Caco-2 (cell line): ENCODE measurements at regions not wholly inside any gene's neighbourhood (a gene's known extent, or its start where the extent isn't known, plus 50 kb on each side); places are given as distances from the start of the nearest gene placed in this dataset.

Experiments
- BruUV-seq: library from RNA; stranded (reverse); fragments of 400-500 nt; replicated peaks from 2 replicates; lab custom pipeline; 2021; lab: Mats Ljungman, UMichigan
- CTCF ChIA-PET: fragments of 300-600 bp; sonication (Branson Sonifier 250); formaldehyde crosslinking; loops from one replicate; lab custom pipeline; 2022; ENCODE audit warnings: antibody characterized with exemption; lab: Charles Lee
- POLR2A ChIA-PET: fragments of 300-600 bp; sonication (Branson Sonifier 250); formaldehyde crosslinking; loops from one replicate; lab custom pipeline; 2022; ENCODE audit warnings: antibody characterized with exemption; lab: Charles Lee
- DNase-seq, 2 experiments: peaks; one replicate each; pipeline versions ENCODE4 v3.0.0 to v3.0.0-alpha.2; 2020 to 2022
- H3K27me3 ChIP-seq: replicated peaks from 2 replicates; pipeline ENCODE4 v1.6.0; 2011; ENCODE audit warnings: low read length; ENCODE audit not compliant: control insufficient read depth, insufficient read depth
- H3K36me3 ChIP-seq: 2 replicates; pipeline ENCODE4 v1.5.1; 2011; ENCODE audit warnings: low read length; ENCODE audit not compliant: control insufficient read depth, insufficient read depth
- H3K4me1 ChIP-seq: fragments of 250-450 bp; sonication (Bioruptor Pico); 2 replicates; pipeline ENCODE4 v1.5.1; 2020; ENCODE audit warnings: mild to moderate bottlenecking
- H3K4me3 ChIP-seq: 2 replicates; pipeline ENCODE4 v1.5.1; 2011; ENCODE audit warnings: low read depth, mild to moderate bottlenecking, control low read depth, low read length
- H3K9me3 ChIP-seq: fragments of 250-450 bp; sonication (Bioruptor Pico); 2 replicates; pipeline ENCODE4 v1.5.1; 2020; ENCODE audit warnings: mild to moderate bottlenecking, moderate library complexity
- H3K27ac Mint-ChIP-seq: one replicate; pipeline ENCODE4 v1.8.0; 2022; ENCODE audit warnings: mixed read lengths; ENCODE audit not compliant: unreplicated experiment
- H3K27me3 Mint-ChIP-seq: one replicate; pipeline ENCODE4 v1.8.0; 2022; ENCODE audit warnings: mixed read lengths; ENCODE audit not compliant: insufficient read depth, unreplicated experiment
- H3K36me3 Mint-ChIP-seq: one replicate; pipeline ENCODE4 v1.8.0; 2022; ENCODE audit warnings: mild to moderate bottlenecking, mixed read lengths; ENCODE audit not compliant: insufficient read depth, unreplicated experiment
- H3K4me1 Mint-ChIP-seq: one replicate; pipeline ENCODE4 v1.8.0; 2022; ENCODE audit warnings: low read depth, mixed read lengths; ENCODE audit not compliant: unreplicated experiment
- H3K4me3 Mint-ChIP-seq: one replicate; pipeline ENCODE4 v1.8.0; 2022; ENCODE audit warnings: mild to moderate bottlenecking, moderate library complexity, mixed read lengths; ENCODE audit not compliant: unreplicated experiment
- H3K9me3 Mint-ChIP-seq: one replicate; pipeline ENCODE4 v1.8.0; 2022; ENCODE audit warnings: mixed read lengths; ENCODE audit not compliant: unreplicated experiment
- intact Hi-C: fragments of 100-400 bp; cut with micrococcal nuclease; formaldehyde crosslinking; loops from one replicate; pipeline ENCODE4 v1.10.0; 2022; ENCODE audit not compliant: unreplicated experiment
- TF ChIP-seq, protein P1 (sequence below), 2 experiments: fragments of 200-600 bp in 1 of 2; IDR thresholded peaks; 1 replicate in 1 of 2; 2 replicates in 1 of 2; pipeline versions ENCODE4 v1.5.1 to v1.8.0; 2011 to 2022; ENCODE audit warnings: antibody characterized with exemption in 1 of 2, control low read depth in 1 of 2, inconsistent platforms in 1 of 2, low read depth in 1 of 2, low read length in 1 of 2, mild to moderate bottlenecking in 1 of 2, moderate library complexity in 1 of 2; ENCODE audit not compliant: insufficient read depth in 1 of 2, severe bottlenecking in 1 of 2, unreplicated experiment in 1 of 2

GRCh38 chrX:40316502-40316901, 218.7 kb upstream of the BCOR start:
- Histone ChIP-seq H3K9me3 (no peaks in the 10 kb centered on the region), H3K4me1 (no peaks in the 10 kb centered on the region), H3K27me3 (no peaks in the 10 kb centered on the region), H3K36me3 (no peaks in the 10 kb centered on the region), H3K4me3 (no peak overlapping the region)
- no peak for DNase-seq
- BruUV-seq, result no TSS peak
- ChIA-PET CTCF (no interaction called here), POLR2A (no interaction called here)
- intact Hi-C loops, result no loop called here
- TF ChIP-seq, protein P1, sequence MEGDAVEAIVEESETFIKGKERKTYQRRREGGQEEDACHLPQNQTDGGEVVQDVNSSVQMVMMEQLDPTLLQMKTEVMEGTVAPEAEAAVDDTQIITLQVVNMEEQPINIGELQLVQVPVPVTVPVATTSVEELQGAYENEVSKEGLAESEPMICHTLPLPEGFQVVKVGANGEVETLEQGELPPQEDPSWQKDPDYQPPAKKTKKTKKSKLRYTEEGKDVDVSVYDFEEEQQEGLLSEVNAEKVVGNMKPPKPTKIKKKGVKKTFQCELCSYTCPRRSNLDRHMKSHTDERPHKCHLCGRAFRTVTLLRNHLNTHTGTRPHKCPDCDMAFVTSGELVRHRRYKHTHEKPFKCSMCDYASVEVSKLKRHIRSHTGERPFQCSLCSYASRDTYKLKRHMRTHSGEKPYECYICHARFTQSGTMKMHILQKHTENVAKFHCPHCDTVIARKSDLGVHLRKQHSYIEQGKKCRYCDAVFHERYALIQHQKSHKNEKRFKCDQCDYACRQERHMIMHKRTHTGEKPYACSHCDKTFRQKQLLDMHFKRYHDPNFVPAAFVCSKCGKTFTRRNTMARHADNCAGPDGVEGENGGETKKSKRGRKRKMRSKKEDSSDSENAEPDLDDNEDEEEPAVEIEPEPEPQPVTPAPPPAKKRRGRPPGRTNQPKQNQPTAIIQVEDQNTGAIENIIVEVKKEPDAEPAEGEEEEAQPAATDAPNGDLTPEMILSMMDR (IDR thresholded peaks at IDR 0.05; ENCODE audit: insufficient read depth in 1 of 2, low read depth in 1 of 2, low read length in 1 of 2, severe bottlenecking in 1 of 2, unreplicated experiment in 1 of 2), result no peak
- Mint-ChIP-seq H3K4me3 (no peak overlapping the region), H3K9me3 (peaks cover 10% of the 10 kb centered on the region), H3K27me3 (no peaks in the 10 kb centered on the region), H3K27ac (no peak overlapping the region), H3K36me3 (no peaks in the 10 kb centered on the region), H3K4me1 (no peaks in the 10 kb centered on the region)

- H3K4me1 Mint-ChIP-seq, result no peaks in the 10 kb centered on the region
- CTCF ChIA-PET, result no interaction called here
Measured at GRCh38 chrX:40314070-40314469, 216.3 kb upstream of the BCOR start.

GRCh38 chrX:40313269-40313668, 215.5 kb upstream of the BCOR start:
- Mint-ChIP-seq H3K36me3 (no peaks in the 10 kb centered on the region), H3K27ac (no peak overlapping the region), H3K4me3 (no peak overlapping the region), H3K9me3 (no peaks in the 10 kb centered on the region), H3K27me3 (no peaks in the 10 kb centered on the region), H3K4me1 (no peaks in the 10 kb centered on the region)
- no peak for DNase-seq
- ChIA-PET CTCF (no interaction called here), POLR2A (no interaction called here)
- intact Hi-C loops, result no loop called here
- Histone ChIP-seq H3K4me1 (no peaks in the 10 kb centered on the region), H3K27me3 (no peaks in the 10 kb centered on the region), H3K9me3 (no peaks in the 10 kb centered on the region), H3K36me3 (no peaks in the 10 kb centered on the region), H3K4me3 (no peak overlapping the region)
- TF ChIP-seq, protein P1 (IDR thresholded peaks at IDR 0.05; ENCODE audit: insufficient read depth in 1 of 2, low read depth in 1 of 2, low read length in 1 of 2, severe bottlenecking in 1 of 2, unreplicated experiment in 1 of 2), result no peak
- BruUV-seq, result no TSS peak

More at GRCh38 chrX:40314070-40314469, 216.3 kb upstream of the BCOR start:
- no peak for DNase-seq
- Histone ChIP-seq H3K9me3 (no peaks in the 10 kb centered on the region), H3K4me3 (no peak overlapping the region), H3K27me3 (no peaks in the 10 kb centered on the region), H3K4me1 (no peaks in the 10 kb centered on the region), H3K36me3 (no peaks in the 10 kb centered on the region)
- POLR2A ChIA-PET, result no interaction called here
- Mint-ChIP-seq H3K36me3 (no peaks in the 10 kb centered on the region), H3K4me3 (no peak overlapping the region), H3K27me3 (no peaks in the 10 kb centered on the region), H3K9me3 (no peaks in the 10 kb centered on the region), H3K27ac (no peak overlapping the region)
- TF ChIP-seq, protein P1 (IDR thresholded peaks at IDR 0.05; ENCODE audit: insufficient read depth in 1 of 2, low read depth in 1 of 2, low read length in 1 of 2, severe bottlenecking in 1 of 2, unreplicated experiment in 1 of 2), result no peak
- intact Hi-C loops, result no loop called here
- BruUV-seq, result no TSS peak
